T47D (cell line): ENCODE measurements at regions not wholly inside any gene's neighbourhood (a gene's known extent, or its start where the extent isn't known, plus 50 kb on each side); places are given as distances from the start of the nearest gene placed in this dataset.
A peak's percentile ranks its signal among the peaks of the same experiment; 100 is the strongest.

Source experiments
- DNase-seq, 2 experiments: peaks; one replicate each; pipeline versions ENCODE4 v3.0.0 to v3.0.0-alpha.2; 2011 to 2012; ENCODE audit warnings: low read depth in 1 of 2, low spot score in 1 of 2
- JUND ChIP-seq: IDR thresholded peaks from 2 replicates; pipeline ENCODE4 v1.6.1; 2012; ENCODE audit warnings: low read depth
- in situ Hi-C: cut with HindIII; loops from 2 replicates; pipeline ENCODE4 v1.10.0; 2016; ENCODE audit warnings: low sequenced_read_pairs, low pct_unique_long_range_greater_than_20kb

DNA sequence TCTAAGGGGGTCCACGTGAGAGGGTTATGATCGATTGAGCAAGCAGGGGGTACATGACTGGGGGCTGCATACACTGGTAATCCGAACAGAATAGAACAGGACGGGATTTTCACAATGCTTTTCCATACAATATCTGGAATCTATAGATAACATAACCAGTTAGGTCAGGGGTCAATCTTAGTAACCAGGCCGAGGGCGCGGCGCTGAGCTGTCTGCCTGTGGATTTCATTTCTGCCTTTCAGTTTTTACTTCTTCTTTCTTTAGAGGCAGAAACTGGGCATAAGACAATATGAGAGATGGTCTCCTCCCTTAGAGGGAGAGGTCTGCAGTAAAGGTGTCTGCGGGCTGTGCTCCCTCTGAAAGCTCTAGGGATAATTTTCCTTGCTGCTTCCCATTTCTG, 261.3 kb downstream of the XXYLT1 start:
- no peak for DNase-seq
- TF ChIP-seq JUND = no peak
- in situ Hi-C loops = no loop called here

DNA sequence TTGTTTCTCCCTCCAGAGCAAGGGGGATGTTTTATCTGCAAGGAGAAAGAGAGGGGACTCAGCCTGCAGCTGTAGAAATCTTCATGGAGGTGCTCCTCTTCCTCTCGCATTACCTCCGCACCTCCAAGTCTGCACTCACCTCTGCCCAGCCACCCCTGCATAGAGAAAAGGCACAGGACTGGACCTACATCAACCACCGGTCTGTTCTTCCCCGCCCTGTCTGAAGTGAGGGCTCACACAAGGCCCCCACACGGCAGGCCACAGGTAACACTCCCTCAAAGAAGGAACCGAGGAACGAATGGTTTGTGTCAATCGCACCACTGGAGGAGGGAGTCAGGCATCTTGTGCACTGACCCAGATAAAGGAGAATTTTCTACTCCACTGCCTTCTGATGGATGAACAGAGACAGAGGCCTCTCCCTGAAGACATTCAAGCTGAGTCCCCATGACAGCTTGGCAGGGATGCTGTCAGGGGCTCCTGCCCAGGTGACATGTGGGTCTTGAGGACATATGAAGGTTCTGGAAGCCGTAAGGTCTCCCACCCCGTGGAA, 260.3 kb downstream of the XXYLT1 start:
- in situ Hi-C loops = no loop called here
- no peak for DNase-seq
- TF ChIP-seq JUND = no peak

DNA sequence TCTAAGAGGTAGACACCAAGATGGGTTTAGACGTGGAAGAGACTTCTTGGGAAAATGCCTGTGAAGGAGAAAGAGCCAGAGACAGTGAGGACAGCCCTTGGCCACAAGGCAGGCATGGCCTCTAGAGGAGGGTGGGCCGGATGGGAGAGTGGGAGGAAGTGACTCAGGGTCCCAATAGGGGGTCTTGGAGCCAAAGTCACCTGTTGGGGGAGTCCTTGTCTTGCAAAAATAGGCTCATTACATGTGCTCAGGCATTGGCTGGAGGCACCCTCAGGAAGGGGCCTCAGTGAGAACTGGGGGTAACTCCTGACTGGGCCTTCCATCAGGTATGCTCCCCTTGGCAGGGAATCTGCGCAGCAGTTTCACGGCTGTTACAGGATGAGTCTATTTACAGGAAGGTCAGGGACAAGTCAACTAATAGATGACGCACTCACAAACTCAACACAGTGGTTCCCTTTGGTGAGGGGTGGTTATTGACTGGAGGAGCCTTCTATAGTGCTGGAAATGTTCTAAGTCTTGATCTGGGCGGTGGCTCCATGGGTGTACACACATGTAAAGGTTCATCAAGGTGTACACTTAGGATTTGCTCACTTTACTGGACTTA, 259.6 kb downstream of the XXYLT1 start:
- DNase-seq = no peak
- in situ Hi-C loops = no loop called here
- TF ChIP-seq JUND = no peak

DNA sequence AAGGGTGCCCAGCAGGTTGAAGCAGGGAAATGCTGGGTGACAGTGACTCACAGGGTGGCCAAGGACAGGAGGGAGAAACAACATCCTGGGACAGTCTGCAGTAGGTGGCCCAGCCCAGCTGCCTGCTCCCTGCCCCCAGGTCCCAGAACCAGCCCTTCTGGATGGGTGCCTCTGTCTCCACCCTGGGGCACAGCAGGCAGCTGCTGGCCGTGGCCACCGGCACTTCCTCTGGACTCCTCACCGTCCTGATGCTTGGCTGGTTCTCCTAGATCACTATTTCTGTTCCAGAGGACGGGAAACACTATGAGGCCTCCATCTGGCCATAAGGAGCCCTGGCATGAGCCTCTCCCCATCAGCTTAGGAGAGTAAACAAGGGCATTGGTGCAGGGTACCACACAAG, 258.9 kb downstream of the XXYLT1 start:
- no peak for TF ChIP-seq JUND
- DNase-seq = peak in 1 of 2 experiments; percentile 45
- in situ Hi-C loops = no loop called here

DNA sequence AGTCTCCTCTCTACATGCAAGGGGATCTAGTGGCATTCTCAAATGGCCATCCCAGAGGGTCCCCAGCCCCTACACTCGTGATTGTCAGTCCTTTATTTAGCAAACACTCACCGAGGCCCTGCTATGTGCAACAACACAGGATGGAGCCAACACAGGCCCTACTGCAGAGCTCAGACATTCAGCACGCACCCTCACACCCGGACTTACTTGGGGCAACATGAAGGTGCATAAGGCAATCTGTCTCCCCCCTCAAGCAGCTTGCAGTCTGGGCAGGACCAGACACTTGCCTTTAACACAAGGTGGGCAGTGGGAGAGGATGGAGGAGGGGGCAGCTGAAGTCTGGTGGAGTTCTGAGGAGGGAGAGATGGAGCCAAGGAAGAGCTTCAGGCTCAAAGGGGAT, 258.4 kb downstream of the XXYLT1 start:
- DNase-seq = no peak
- TF ChIP-seq JUND = no peak
- in situ Hi-C loops = no loop called here

DNA sequence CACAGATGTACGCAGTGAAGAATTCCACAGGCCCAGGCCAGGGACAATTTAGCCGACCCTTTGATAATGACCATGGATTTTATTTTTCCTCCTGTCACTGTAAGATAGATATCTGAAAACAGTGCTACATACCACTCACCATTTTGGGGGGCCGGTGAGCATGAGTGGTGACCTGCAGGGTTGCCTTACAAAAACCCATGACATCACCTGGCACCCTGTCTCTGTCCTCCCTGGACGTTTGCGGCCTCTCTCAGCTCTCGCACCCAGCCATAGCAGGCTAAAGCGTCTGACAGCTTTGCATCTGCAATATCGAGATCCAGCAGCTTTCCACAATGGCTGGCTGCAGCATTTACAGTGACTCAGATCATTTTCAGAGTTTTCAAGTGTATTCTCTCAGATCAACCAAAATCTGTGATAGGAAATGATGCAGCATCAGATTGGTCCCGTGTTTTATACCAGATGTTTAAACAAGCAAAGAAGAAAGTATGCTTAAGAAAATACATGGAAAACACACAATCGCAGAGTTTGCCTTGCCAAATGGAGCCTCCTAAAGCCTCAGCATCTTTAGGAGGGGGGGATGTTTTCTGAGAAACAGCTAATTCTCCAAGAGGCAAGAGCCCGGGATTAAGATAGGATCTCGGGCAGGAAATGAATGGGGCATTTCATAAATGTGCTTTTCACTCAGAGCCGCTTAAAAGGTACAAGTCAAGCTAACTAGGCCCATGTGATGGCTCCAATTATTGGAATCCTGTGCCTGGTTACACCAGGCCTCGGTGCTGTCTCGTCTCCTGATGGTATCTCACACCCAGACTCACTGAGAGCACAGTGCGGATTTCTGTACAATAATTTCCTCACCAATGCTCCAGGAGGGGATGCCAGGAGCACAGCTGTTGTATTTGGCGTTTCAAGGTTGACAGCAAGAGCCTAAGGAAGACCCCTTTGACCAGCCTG, 257.3 kb downstream of the XXYLT1 start:
- in situ Hi-C loops = no loop called here

DNA sequence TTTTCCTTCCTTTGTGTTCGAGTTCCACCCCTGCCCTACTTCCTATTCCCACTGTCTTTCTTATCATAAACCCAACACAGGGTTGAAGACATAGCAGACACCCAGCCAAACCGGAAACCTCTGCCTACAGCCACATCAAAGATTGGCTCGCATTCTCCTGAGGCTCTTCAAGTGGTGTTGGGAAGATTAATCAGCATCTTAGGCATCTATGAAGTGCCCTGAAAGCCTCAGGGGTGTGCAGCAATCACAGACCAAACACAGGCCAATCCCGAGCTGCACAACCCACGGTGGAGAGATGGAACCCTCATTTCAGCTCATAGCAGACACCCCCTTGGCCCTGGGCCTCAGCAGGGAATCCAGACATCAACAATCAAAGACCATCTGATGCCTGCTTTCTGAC, 255.9 kb downstream of the XXYLT1 start:
- no peak for TF ChIP-seq JUND
- DNase-seq = no peak
- in situ Hi-C loops = no loop called here

More for the DNA sequence above, 257.3 kb downstream of the XXYLT1 start:
- DNase-seq = no peak
- no peak for TF ChIP-seq JUND

DNA sequence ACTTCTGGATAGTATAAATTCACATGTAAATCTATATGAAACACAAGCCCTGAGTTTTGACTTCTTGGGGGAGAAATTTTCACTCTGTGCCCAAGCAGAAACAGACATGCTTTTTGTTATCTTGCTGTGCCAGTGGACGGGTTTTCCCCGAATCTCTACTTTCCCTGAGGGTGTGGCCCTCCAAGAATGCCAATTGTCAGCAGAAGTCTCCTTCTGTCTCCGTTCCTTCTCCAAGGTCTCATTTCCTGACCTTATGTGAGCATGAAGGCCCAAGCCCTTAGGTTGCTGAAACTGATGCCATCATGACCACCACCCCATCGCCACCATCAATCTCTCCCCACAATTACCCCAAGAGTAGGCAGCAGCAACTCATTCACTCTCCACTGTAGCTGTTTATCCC, 253.8 kb downstream of the XXYLT1 start:
- no peak for DNase-seq
- TF ChIP-seq JUND = no peak
- in situ Hi-C loops = no loop called here
